ENCODE measurements at regions not wholly inside any gene's neighbourhood (a gene's known extent, or its start where the extent isn't known, plus 50 kb on each side); places are given as distances from the start of the nearest gene placed in this dataset.

- no peak for TF ChIP-seq GATA2 (IDR thresholded peaks at IDR 0.05; ENCODE audit: low read depth, low read length)
Measured at GRCh38 chr20:50292079-50292590, 101.5 kb downstream of the CEBPB start.

- no peak for TF ChIP-seq GATA3 (IDR thresholded peaks at IDR 0.05; ENCODE audit: low read depth, low read length)
- no peak for TF ChIP-seq GATA2 (IDR thresholded peaks at IDR 0.05; ENCODE audit: low read depth, low read length)
Measured at GRCh38 chr20:50292591-50293283, 102.1 kb downstream of the CEBPB start.

- TF ChIP-seq GATA3 (IDR thresholded peaks at IDR 0.05; ENCODE audit: low read depth, low read length), result no peak
- TF ChIP-seq GATA2 (IDR thresholded peaks at IDR 0.05; ENCODE audit: low read depth, low read length), result no peak
Measured at GRCh38 chr20:50293284-50294139, 102.9 kb downstream of the CEBPB start.

- TF ChIP-seq GATA3 (IDR thresholded peaks at IDR 0.05; ENCODE audit: low read depth, low read length), result no peak
- TF ChIP-seq GATA2 (IDR thresholded peaks at IDR 0.05; ENCODE audit: low read depth, low read length), result no peak
Measured at GRCh38 chr20:50294164-50295088, 103.8 kb downstream of the CEBPB start.

- TF ChIP-seq GATA2 (IDR thresholded peaks at IDR 0.05; ENCODE audit: low read depth, low read length), result no peak
- no peak for TF ChIP-seq GATA3 (IDR thresholded peaks at IDR 0.05; ENCODE audit: low read depth, low read length)
Measured at GRCh38 chr20:50295345-50295744, 104.7 kb downstream of the CEBPB start.

- TF ChIP-seq GATA3 (IDR thresholded peaks at IDR 0.05; ENCODE audit: low read depth, low read length) (no peak), GATA2 (IDR thresholded peaks at IDR 0.05; ENCODE audit: low read depth, low read length) (no peak)
Measured at GRCh38 chr20:50295762-50296449, 105.3 kb downstream of the CEBPB start.

GRCh38 chr20:50296450-50297375 is 106.1 kb downstream of the CEBPB start:
- TF ChIP-seq GATA2 (IDR thresholded peaks at IDR 0.05; ENCODE audit: low read depth, low read length) (no peak), GATA3 (IDR thresholded peaks at IDR 0.05; ENCODE audit: low read depth, low read length) (no peak)

GRCh38 chr20:50297498-50298376 is 107.1 kb downstream of the CEBPB start:
- TF ChIP-seq GATA2 (IDR thresholded peaks at IDR 0.05; ENCODE audit: low read depth, low read length), result no peak
- TF ChIP-seq GATA3 (IDR thresholded peaks at IDR 0.05; ENCODE audit: low read depth, low read length), result no peak

GRCh38 chr20:50298554-50299324 is 108.1 kb downstream of the CEBPB start:
- TF ChIP-seq GATA3 (IDR thresholded peaks at IDR 0.05; ENCODE audit: low read depth, low read length) (no peak), GATA2 (IDR thresholded peaks at IDR 0.05; ENCODE audit: low read depth, low read length) (peak; percentile 65)

- TF ChIP-seq GATA2 (IDR thresholded peaks at IDR 0.05; ENCODE audit: low read depth, low read length) (no peak), GATA3 (IDR thresholded peaks at IDR 0.05; ENCODE audit: low read depth, low read length) (no peak)
Measured at GRCh38 chr20:50299325-50299629, 108.6 kb downstream of the CEBPB start.

- TF ChIP-seq GATA2 (IDR thresholded peaks at IDR 0.05; ENCODE audit: low read depth, low read length), result no peak
Measured at GRCh38 chr20:50301165-50301564, 110.5 kb downstream of the CEBPB start.
